ENCODE measurements at regions not wholly inside any gene's neighbourhood (a gene's known extent, or its start where the extent isn't known, plus 50 kb on each side); places are given as distances from the start of the nearest gene placed in this dataset.

- in situ Hi-C loops (cut with MboI; ENCODE audit: low sequenced_read_pairs): no loop called here
Observed at GRCh38 chr6:139777202-139777970, 402.9 kb upstream of the CITED2 start.

- in situ Hi-C loops (cut with MboI; ENCODE audit: low sequenced_read_pairs): no loop called here
Observed at GRCh38 chr6:139776041-139776440, 401.6 kb upstream of the CITED2 start.

DNA sequence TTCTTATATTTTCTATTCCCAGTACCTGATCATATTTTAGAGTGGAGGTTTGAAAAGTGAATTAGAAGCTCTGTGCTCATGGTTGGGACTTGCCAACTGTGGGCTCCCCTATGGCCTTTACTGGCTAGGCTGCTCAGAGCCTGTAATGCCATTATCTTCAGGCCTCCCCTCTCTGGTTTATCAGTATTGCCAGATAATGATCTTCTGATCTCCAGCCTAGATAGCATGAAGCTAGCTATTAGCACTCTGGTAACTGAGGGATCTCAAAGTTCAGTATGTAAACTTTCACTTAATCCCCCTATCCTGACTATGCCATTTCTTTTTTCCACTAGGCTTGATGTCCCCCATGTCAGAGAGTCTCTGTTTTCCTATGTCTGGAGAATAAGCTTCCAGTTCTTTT, 393.7 kb upstream of the CITED2 start:
- in situ Hi-C loops (cut with MboI; ENCODE audit: low sequenced_read_pairs): no loop called here

GRCh38 chr6:139766796-139767195, 392.3 kb upstream of the CITED2 start:
- in situ Hi-C loops (cut with MboI; ENCODE audit: low sequenced_read_pairs): no loop called here

DNA sequence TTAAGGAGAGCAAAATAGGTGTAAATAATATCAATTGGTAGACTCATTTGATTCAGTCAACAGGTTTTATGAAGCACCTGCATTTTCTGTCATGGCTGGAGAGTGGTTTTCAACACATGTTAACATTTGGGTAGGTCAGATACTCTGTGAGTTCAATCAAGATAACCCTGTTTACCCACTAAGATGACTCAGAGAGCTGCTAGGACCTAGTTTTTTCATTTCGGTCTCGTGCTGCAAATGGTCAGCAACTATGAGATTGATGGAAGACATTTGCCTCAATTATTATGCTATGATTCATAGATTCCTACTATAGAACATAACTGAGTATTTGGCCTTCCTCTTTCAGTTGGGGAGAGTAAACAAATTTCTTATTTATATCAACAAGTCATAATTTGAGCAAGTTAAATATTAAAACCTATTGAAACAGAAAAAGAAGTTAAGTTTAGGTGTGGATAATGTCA, 391.4 kb upstream of the CITED2 start:
- in situ Hi-C loops (cut with MboI; ENCODE audit: low sequenced_read_pairs): no loop called here

GRCh38 chr6:139764498-139764986, 390.1 kb upstream of the CITED2 start:
- in situ Hi-C loops (cut with MboI; ENCODE audit: low sequenced_read_pairs): no loop called here

GRCh38 chr6:139763468-139764210, 389.2 kb upstream of the CITED2 start:
- in situ Hi-C loops (cut with MboI; ENCODE audit: low sequenced_read_pairs): no loop called here

GRCh38 chr6:139762587-139763031, 388.2 kb upstream of the CITED2 start:
- in situ Hi-C loops (cut with MboI; ENCODE audit: low sequenced_read_pairs): no loop called here

DNA sequence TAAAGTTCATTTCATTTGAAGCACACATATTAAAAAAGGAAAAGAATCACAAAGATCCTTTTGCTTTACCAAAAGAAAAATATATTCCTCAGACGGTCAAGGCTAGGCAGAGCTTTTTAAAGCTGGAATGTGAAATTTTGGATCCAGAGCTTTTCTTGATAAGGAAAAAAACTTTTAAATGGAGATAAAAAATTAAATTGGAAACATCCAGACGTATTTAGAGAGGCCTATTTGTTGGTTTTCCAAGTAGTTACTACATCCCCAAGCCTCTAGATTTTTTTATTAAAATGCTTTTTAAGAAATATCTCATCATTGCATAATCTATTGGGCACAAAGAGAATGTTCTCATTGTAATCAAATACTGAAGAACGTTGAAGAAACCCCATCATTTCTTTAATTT, 385.7 kb upstream of the CITED2 start:
- in situ Hi-C loops (cut with MboI; ENCODE audit: low sequenced_read_pairs): no loop called here

DNA sequence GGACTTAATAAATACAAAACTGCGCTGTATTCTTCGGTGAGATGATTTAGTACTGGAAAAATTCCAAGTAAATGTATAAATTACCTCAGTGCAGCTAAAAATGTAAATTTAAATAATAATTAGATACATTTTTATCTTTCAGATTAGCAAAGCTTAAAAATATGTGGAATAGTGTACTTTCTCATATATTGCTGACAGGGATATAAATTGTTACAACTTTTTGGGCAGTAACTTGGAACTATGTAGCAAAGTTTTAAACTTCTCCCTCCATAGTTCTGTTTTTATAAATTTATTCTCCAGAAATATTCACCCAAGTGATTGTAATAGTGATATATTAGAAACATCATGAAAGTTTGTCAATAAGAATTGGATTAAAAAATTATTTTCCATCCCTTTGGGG, 384.6 kb upstream of the CITED2 start:
- in situ Hi-C loops (cut with MboI; ENCODE audit: low sequenced_read_pairs): no loop called here

DNA sequence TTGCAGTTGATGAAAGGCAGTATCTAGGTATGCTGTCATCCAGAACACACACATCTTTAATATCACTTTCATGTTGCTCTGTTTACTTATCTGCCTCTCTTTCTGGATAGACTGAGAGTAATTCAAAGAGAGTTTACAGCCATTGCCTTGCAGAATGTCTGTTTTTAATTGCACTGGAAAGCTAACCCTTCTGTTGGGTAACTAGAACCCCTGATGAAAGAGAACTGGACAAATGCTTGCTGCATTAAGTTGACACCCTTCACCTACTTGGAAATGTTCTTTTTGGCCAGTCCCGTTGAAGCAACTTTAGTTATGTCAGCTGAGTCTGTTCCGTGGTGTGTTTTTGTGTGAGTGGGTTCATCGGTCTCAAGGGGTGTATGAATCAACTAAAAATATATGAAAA, 383.8 kb upstream of the CITED2 start:
- in situ Hi-C loops (cut with MboI; ENCODE audit: low sequenced_read_pairs): no loop called here

DNA sequence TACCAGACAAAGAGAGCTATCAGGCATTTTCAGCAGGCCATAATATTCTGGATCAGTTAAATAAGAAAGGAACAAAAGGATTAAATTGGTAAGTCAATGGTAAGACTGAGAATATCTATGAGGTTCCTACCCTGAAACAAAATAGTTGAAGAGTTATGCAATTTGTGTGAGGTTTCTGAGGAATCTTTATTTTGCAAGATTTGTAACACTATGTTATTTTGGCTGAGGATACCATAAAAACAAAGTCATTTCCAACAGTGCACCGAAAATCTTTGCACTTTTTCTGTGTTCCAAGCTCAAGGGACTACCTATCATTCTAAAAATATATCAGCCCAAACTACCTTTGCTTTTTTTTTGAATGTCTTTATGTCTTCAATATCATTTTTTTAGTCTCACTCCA, 383.3 kb upstream of the CITED2 start:
- in situ Hi-C loops (cut with MboI; ENCODE audit: low sequenced_read_pairs): no loop called here

DNA sequence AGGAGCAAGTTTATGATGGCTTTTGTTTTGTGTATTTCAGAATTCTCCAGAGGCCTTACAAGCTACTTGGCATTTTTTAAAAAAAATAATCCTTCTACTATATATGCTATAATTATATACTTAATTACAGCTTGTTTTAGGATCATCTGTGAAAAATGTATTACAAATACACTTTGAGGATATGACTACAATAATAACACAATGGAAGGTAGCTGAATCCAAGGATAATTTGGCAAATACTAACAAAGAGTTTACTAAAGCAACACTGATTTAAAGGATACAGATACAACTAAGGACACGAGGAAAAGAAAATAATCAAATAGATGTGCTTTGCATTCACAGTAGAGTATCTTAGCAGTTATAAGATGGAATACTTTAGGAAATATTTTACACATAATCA, 381.9 kb upstream of the CITED2 start:
- in situ Hi-C loops (cut with MboI; ENCODE audit: low sequenced_read_pairs): no loop called here

- in situ Hi-C loops (cut with MboI; ENCODE audit: low sequenced_read_pairs): no loop called here
Observed at GRCh38 chr6:139754898-139755775, 380.7 kb upstream of the CITED2 start.

GRCh38 chr6:139753198-139753861, 378.9 kb upstream of the CITED2 start:
- in situ Hi-C loops (cut with MboI; ENCODE audit: low sequenced_read_pairs): no loop called here

GRCh38 chr6:139752086-139752485, 377.6 kb upstream of the CITED2 start:
- in situ Hi-C loops (cut with MboI; ENCODE audit: low sequenced_read_pairs): no loop called here

- in situ Hi-C loops (cut with MboI; ENCODE audit: low sequenced_read_pairs): no loop called here
Observed at GRCh38 chr6:139751179-139751578, 376.7 kb upstream of the CITED2 start.

DNA sequence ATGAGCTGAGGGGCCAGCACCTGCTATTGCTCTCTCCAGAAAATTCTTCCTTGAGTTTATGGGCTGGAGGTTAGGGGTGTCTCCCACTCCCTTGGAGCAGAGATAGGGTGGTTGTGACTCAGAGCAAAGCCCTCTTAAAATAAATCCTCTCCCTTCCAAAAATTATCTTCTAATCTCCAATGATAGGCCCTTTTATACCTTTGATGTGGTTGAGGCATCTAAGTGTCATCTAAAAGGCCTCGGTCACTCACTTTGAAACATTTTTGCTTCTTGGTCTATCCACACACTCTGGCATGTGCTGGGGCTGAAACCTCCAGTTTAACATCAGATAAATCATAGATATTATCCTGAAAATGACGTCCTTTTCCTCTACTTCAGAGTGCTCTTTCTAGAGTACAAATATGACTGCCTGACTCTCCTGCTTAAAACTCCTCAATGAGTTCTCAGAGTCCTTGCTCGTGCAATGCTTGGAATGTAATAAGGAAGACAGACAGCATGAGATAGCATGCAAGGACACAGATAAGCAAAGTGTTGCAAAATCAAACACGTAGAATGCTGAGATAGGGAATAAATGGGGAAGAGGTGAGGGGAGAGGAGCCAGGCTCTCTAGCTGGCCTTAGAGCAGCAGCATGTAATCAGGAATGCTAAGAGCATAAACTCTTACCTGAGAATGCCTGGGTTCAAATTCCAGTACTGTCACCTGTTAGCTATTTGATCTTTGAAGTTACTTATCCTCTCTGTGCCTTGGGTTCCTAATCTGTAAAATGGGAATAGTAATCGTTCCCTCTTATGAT, 374.1 kb upstream of the CITED2 start:
- in situ Hi-C loops (cut with MboI; ENCODE audit: low sequenced_read_pairs): no loop called here

DNA sequence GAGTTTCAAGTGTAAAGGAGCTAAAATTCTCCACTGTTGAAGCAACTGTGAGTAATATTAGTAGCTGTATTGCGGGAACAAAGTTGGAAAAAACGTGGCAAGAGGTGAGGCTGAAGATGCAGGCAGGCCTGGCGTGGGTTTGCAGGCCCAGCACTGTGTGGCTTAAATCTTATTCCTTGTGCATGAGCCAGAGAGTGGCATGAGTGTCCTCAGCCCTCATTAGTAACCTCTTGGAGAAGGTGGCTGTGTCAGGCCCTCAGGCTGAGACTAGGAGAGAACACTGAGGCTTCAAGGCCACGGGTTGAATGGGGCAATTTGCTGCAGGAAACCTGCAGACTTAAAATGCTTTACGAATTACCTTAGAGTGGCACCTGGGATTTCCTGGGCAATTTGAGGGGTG, 372.7 kb upstream of the CITED2 start:
- in situ Hi-C loops (cut with MboI; ENCODE audit: low sequenced_read_pairs): no loop called here

DNA sequence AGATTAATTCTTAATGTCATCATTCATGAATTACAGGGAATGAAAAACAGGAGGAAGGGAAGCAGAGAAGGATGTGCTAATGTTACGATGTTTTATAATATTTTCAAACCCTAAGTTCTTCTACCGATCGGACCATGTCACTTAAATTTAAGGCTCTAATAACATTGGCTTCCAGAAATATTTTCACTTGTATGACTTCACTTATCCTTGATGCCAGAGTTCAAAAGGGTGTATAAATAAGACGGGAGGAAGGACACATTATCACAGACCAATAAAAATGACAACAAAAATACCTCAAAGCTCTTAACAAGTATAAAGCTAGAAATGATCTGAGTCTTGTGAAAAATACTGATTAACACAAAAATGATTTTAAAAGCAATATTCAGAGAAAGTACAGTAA, 370.4 kb upstream of the CITED2 start:
- in situ Hi-C loops (cut with MboI; ENCODE audit: low sequenced_read_pairs): no loop called here
